ENCODE measurements at regions not wholly inside any gene's neighbourhood (a gene's known extent, or its start where the extent isn't known, plus 50 kb on each side); places are given as distances from the start of the nearest gene placed in this dataset.

DNA sequence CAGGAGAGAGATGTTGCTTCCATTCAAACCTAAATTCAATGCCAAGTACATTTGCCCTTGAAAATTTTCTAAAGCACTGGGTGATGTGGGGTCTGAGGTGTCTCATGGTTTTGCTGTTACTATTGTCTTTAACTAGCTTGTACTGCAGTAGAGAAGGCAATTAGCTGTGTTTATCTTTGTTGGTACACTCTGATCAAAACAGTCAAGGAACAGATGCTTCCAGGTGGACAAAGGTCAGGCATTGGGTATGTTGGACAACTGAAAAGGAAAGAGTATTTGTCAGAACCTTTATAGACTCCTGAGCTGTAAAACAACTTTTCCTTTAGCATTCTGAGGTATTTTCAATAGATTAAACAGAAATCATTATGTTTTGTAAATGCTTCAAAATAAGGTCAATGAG, 2228.7 kb upstream of the WWC1 start:
- Histone ChIP-seq H3K27me3 (replicated peaks; ENCODE audit: insufficient read depth) (no peaks in the 10 kb centered on the region), H3K4me1 (ENCODE audit: insufficient read depth) (no peaks in the 10 kb centered on the region), H3K4me2 (ENCODE audit: unreplicated experiment) (no peak overlapping the region), H2AFZ (no peak overlapping the region), H4K20me1 (ENCODE audit: insufficient read depth) (no peaks in the 10 kb centered on the region), H3K27ac (no peak overlapping the region), H3K4me3 (no peak overlapping the region), H3K9ac (no peak overlapping the region), H3F3A (ENCODE audit: insufficient read depth) (no peaks in the 10 kb centered on the region), H3K36me3 (ENCODE audit: low read depth) (no peaks in the 10 kb centered on the region), H3K9me2 (ENCODE audit: insufficient read depth) (no peaks in the 10 kb centered on the region), H3K9me3 (ENCODE audit: low read depth) (peaks cover 3% of the 10 kb centered on the region), H3K79me2 (ENCODE audit: insufficient read depth) (no peaks in the 10 kb centered on the region)
- in situ Hi-C loops (cut with MboI), result no loop called here
- no peak for DNase-seq
- TF ChIP-seq EZH2phosphoT487 (IDR thresholded peaks at IDR 0.05; ENCODE audit: insufficient read depth, low read depth), result no peak
- TF ChIP-seq EZH2 (IDR thresholded peaks at IDR 0.05; ENCODE audit: insufficient read depth, poor library complexity, severe bottlenecking), result no peak

GRCh38 chr5:166063261-166063660, 2228.2 kb upstream of the WWC1 start:
- Histone ChIP-seq H4K20me1 (ENCODE audit: insufficient read depth) (no peaks in the 10 kb centered on the region), H3K4me3 (no peak overlapping the region), H3K9me3 (ENCODE audit: low read depth) (peaks cover 3% of the 10 kb centered on the region), H3K4me1 (ENCODE audit: insufficient read depth) (no peaks in the 10 kb centered on the region), H3K27ac (no peak overlapping the region), H3K9me2 (ENCODE audit: insufficient read depth) (no peaks in the 10 kb centered on the region), H3K9ac (no peak overlapping the region), H3K27me3 (replicated peaks; ENCODE audit: insufficient read depth) (no peaks in the 10 kb centered on the region), H3K4me2 (ENCODE audit: unreplicated experiment) (no peak overlapping the region), H3K36me3 (ENCODE audit: low read depth) (no peaks in the 10 kb centered on the region), H2AFZ (no peak overlapping the region), H3K79me2 (ENCODE audit: insufficient read depth) (no peaks in the 10 kb centered on the region), H3F3A (ENCODE audit: insufficient read depth) (no peaks in the 10 kb centered on the region)
- in situ Hi-C loops (cut with MboI), result no loop called here
- TF ChIP-seq EZH2phosphoT487 (IDR thresholded peaks at IDR 0.05; ENCODE audit: insufficient read depth, low read depth) (no peak), EZH2 (IDR thresholded peaks at IDR 0.05; ENCODE audit: insufficient read depth, poor library complexity, severe bottlenecking) (no peak)
- no peak for DNase-seq
- 5 to 18% methylated on average over 1 of the region's 1 CpG for WGBS, 2 experiments (ENCODE audit: low coverage in 1 of 2, low lambda C conversion rate in 2 of 2, missing lambda C conversion rate in 2 of 2)

GRCh38 chr5:166068547-166069335, 2222.7 kb upstream of the WWC1 start:
- in situ Hi-C loops (cut with MboI), result no loop called here
- Histone ChIP-seq H3K4me2 (ENCODE audit: unreplicated experiment) (no peak overlapping the region), H3K9me3 (ENCODE audit: low read depth) (no peaks in the 10 kb centered on the region), H3K9ac (no peak overlapping the region), H3K9me2 (ENCODE audit: insufficient read depth) (no peaks in the 10 kb centered on the region), H3K36me3 (ENCODE audit: low read depth) (no peaks in the 10 kb centered on the region), H3K4me1 (ENCODE audit: insufficient read depth) (no peaks in the 10 kb centered on the region), H3K27ac (no peak overlapping the region), H3F3A (ENCODE audit: insufficient read depth) (no peaks in the 10 kb centered on the region), H3K79me2 (ENCODE audit: insufficient read depth) (no peaks in the 10 kb centered on the region), H3K27me3 (replicated peaks; ENCODE audit: insufficient read depth) (no peaks in the 10 kb centered on the region), H3K4me3 (no peak overlapping the region), H4K20me1 (ENCODE audit: insufficient read depth) (no peaks in the 10 kb centered on the region), H2AFZ (no peak overlapping the region)
- no peak for DNase-seq
- TF ChIP-seq EZH2 (IDR thresholded peaks at IDR 0.05; ENCODE audit: insufficient read depth, poor library complexity, severe bottlenecking) (no peak), EZH2phosphoT487 (IDR thresholded peaks at IDR 0.05; ENCODE audit: insufficient read depth, low read depth) (no peak)
- WGBS, 2 experiments (ENCODE audit: low coverage in 1 of 2, low lambda C conversion rate in 2 of 2, missing lambda C conversion rate in 2 of 2), result 16 to 18% methylated on average over 9 of the region's 9 CpGs

- WGBS, 2 experiments (ENCODE audit: low coverage in 1 of 2, low lambda C conversion rate in 2 of 2, missing lambda C conversion rate in 2 of 2), result 26 to 27% methylated on average over 6 of the region's 6 CpGs
- H3K4me3 ChIP-seq, result no peak overlapping the region
- H3K4me2 ChIP-seq (ENCODE audit: unreplicated experiment), result no peak overlapping the region
- no peaks in the 10 kb centered on the region for H4K20me1 ChIP-seq (ENCODE audit: insufficient read depth)
- no peaks in the 10 kb centered on the region for H3K9me3 ChIP-seq (ENCODE audit: low read depth)
- H2AFZ ChIP-seq, result no peak overlapping the region
- in situ Hi-C loops (cut with MboI), result no loop called here
- H3K36me3 ChIP-seq (ENCODE audit: low read depth), result no peaks in the 10 kb centered on the region
- no peaks in the 10 kb centered on the region for H3K27me3 ChIP-seq (replicated peaks; ENCODE audit: insufficient read depth)
- no peak overlapping the region for H3K9ac ChIP-seq
- no peaks in the 10 kb centered on the region for H3K9me2 ChIP-seq (ENCODE audit: insufficient read depth)
- H3K79me2 ChIP-seq (ENCODE audit: insufficient read depth), result no peaks in the 10 kb centered on the region
- TF ChIP-seq EZH2 (IDR thresholded peaks at IDR 0.05; ENCODE audit: insufficient read depth, poor library complexity, severe bottlenecking) (no peak), EZH2phosphoT487 (IDR thresholded peaks at IDR 0.05; ENCODE audit: insufficient read depth, low read depth) (no peak)
- DNase-seq, result no peak
- H3F3A ChIP-seq (ENCODE audit: insufficient read depth), result no peaks in the 10 kb centered on the region
- no peaks in the 10 kb centered on the region for H3K4me1 ChIP-seq (ENCODE audit: insufficient read depth)
- H3K27ac ChIP-seq, result no peak overlapping the region
These were observed 2217.4 kb upstream of the WWC1 start for GRCh38 chr5:166073901-166074581.
